HG03521 (cell line): ENCODE measurements at regions not wholly inside any gene's neighbourhood (a gene's known extent, or its start where the extent isn't known, plus 50 kb on each side); places are given as distances from the start of the nearest gene placed in this dataset.

Experiments used
- ATAC-seq: cut with Tn5 transposase; IDR thresholded peaks from one replicate; pipeline ENCODE4 v1.9.1; 2021; ENCODE audit warnings: mild to moderate bottlenecking, moderate library complexity; ENCODE audit not compliant: unreplicated experiment

DNA sequence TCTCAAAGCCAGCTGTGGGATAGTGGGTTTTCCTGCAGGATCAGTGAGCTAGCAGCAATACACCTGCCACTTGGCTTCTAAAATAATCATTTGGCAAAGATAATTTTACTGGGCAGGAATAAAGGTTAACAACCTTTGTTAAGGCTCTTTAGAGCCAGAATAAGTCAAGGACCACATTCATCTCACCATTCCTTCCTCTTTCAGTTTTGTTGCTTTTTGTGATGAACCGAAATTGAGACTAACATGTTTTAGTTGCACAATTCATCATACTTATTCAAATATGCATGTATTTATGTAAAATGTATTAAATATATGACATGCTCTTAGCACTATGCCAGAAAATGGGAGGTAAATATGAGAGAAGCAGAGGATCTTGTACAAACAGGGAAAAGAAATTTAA, 824.4 kb upstream of the TYRP1 start:
- no peak for ATAC-seq

GRCh38 chr9:11871852-11872251, 821.3 kb upstream of the TYRP1 start:
- ATAC-seq = no peak

- ATAC-seq = no peak
These were observed 820.7 kb upstream of the TYRP1 start for GRCh38 chr9:11872471-11872870.

DNA sequence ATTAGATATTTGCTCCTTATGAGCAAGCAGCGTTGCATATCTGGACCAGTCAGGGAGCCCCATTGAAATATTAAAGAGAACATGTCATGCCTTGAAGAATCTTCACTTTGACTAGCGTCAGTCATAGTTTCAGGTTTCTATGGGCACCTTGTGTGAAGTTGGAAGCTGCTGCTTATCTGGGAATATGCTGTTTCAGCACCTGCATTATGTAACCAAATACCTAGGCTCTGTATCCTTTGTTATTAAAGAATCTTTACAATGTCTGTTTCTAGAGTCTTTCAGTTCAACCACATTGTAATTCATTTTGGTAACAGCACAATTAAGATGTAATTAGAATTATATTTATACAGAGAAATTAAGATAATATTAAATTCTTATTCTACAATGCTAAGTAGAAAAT, 818.8 kb upstream of the TYRP1 start:
- no peak for ATAC-seq

GRCh38 chr9:11892401-11892800, 800.8 kb upstream of the TYRP1 start:
- no peak for ATAC-seq

DNA sequence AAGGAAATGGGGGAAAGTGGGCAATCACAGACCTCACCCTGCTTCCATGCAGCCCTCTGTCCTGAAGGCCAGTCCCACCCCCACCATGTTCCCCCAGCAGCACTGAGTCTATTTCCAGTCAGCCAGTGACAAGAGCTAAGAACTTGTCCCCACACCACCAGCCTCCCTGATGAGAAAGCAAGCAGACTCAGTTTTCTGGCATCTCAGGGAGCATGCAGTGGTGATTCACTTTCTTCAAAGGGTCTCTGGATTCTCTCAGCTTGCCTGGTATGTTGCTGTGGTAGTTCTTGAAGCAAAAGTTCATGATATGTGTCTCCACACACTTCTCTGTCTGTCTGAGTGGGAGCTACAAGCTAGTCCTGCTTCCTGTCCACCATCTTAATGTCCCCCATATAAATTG, 799.9 kb upstream of the TYRP1 start:
- ATAC-seq = no peak

DNA sequence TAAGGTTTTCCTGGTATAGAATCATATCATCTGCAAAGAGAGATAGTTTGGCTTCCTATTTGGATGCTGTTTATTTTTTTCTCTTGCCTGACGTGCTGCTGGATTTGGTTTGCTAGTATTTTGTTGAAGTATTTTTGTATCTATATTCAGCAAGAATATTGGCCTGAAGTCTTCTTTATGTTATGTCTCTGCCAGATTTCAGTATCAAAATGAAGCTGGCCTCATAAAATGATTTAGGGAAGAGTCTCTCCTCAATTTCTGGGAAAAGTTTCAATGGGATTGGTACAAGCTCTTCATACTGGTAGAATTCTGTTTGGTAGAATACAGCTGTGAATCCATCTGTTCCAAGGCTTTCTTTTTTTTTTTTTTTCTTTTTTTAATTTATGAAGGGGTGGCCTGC, 799.0 kb upstream of the TYRP1 start:
- no peak for ATAC-seq

DNA sequence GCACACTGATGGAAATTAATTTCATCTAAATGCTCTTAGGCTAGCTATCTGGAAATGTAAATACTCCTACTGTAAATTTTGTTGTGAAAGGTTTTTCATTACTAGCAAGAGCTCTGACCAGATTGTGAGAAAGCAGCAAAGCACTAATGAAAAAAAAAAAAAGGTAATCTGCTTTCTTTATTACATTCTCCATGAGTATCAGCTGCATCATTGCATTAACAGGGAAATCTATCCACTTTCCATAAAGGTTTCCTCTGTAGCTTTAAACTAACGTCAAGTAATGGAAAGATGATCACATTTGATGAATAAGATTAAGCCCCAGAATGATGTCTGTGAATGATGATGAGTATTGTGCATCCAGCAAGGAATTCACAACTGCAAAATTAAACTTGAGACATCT, 790.6 kb upstream of the TYRP1 start:
- ATAC-seq = no peak

- no peak for ATAC-seq
These were observed 777.5 kb upstream of the TYRP1 start for GRCh38 chr9:11915699-11916098.

- ATAC-seq = no peak
These were observed 764.3 kb upstream of the TYRP1 start for GRCh38 chr9:11928871-11929321.

GRCh38 chr9:11931109-11931508, 762.1 kb upstream of the TYRP1 start:
- ATAC-seq = no peak

GRCh38 chr9:11931751-11932150, 761.4 kb upstream of the TYRP1 start:
- ATAC-seq = no peak

DNA sequence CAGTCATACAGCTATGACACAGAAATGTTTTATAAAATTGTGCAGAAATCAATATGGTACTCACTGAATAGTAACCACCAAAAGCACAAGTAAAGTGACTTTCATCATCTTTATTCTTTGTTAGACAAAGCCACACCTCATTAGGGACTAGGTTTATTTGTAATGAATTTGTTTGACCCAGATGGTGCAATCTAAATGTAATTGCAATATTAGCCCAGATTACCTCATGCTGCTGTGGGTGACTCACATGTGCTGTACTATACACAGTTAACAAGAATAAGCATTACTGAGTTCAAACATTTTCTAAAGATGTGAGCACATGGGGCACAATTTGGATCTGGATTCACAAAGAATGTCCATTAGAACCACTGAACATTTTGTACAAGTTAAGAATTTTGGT, 759.3 kb upstream of the TYRP1 start:
- no peak for ATAC-seq

GRCh38 chr9:11946531-11946930, 746.7 kb upstream of the TYRP1 start:
- ATAC-seq = no peak

DNA sequence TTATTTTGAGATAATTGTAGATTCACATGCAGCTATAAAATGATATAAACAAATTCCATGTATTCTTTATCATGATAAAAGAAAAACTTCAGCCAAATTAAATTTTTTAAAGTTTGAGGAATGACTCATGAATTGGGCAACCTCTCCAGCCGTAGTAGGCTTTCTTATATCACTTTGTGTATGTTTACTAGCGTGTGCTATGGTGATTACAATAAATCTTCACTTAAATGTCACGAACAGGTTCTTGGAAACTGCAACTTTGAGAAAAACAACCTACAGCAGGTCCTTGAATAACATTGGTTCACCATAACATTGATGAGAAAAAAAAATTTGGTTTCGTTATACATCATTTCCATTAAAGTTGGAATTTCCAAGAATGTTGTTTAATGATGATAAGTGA, 730.9 kb upstream of the TYRP1 start:
- no peak for ATAC-seq

GRCh38 chr9:11966786-11967185, 726.4 kb upstream of the TYRP1 start:
- no peak for ATAC-seq

DNA sequence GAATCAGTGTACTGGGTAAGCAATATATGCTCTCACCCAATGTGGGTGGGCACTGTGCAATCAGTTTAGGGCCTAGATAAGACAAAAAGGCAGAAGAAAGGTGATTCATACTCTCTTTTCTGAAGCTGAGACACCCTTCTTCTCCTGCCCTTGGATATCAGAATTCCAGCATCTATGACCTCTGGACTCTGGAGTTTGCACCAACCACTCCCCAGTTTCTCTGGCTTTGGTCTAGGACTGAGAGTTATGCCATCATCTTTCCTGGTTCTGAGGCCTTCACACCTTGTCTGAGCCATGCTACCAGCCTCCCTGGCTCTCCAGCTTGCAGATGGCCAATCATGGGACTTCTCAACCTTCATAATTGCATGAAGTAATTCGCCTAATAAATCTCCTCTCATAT, 724.6 kb upstream of the TYRP1 start:
- no peak for ATAC-seq

- ATAC-seq = no peak
These were observed 720.2 kb upstream of the TYRP1 start for GRCh38 chr9:11973011-11973410.

GRCh38 chr9:11973511-11973910, 719.7 kb upstream of the TYRP1 start:
- ATAC-seq = no peak

DNA sequence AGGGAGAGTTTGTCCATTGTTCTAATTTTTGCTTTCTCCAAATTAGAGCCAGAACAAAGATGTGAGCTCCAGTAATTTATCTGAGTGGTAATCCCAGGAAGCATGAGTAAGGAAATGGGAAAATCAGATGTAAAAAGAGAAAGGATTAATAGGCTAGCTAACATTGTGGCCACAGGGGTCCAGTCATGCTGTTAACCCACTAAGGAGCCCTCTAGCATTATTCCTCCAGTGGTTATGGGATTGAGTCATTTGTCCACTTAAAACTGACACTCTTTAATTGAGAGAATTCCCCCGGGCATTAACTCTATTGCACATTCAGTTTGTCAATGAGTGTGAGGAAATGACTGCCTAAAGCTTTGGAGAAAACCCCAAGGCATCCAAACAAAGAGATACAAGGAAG, 700.3 kb upstream of the TYRP1 start:
- ATAC-seq = no peak

- ATAC-seq = no peak
These were observed 678.7 kb upstream of the TYRP1 start for GRCh38 chr9:12014488-12014887.

GRCh38 chr9:12054235-12054634, 639.0 kb upstream of the TYRP1 start:
- ATAC-seq = no peak

DNA sequence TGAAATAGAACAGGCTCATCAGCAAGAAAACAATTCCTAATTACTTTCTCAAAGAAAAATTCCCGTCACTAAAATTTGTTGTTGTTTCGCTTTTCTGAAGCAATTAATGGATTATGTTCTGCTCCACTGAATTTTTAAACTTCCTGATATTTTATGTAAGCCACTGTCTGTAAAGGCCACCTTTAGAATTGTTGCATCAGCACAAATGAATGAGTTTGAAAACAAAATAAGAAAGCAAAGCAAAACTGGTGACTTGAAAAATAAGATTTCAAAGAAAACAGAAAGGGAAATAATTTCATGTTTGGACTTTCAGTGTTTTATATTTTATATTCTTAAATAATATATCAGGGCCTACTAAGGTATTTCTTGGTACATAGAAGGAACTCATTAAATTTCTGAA, 636.3 kb upstream of the TYRP1 start:
- ATAC-seq = no peak

- no peak for ATAC-seq
These were observed 633.1 kb upstream of the TYRP1 start for GRCh38 chr9:12060067-12060466.
